BE2C (cell line): ENCODE measurements at regions not wholly inside any gene's neighbourhood (a gene's known extent, or its start where the extent isn't known, plus 50 kb on each side); places are given as distances from the start of the nearest gene placed in this dataset.

Experiments
- DNase-seq: peaks from one replicate; pipeline ENCODE4 v3.0.0-alpha.2; 2020
- H3K27me3 ChIP-seq: fragments of 250-450 bp; sonication (Bioruptor Pico); 2 replicates; pipeline ENCODE4 v1.5.1; 2020; ENCODE audit warnings: mild to moderate bottlenecking
- H3K36me3 ChIP-seq: fragments of 250-450 bp; sonication (Bioruptor Pico); 2 replicates; pipeline ENCODE4 v1.5.1; 2020; ENCODE audit warnings: mild to moderate bottlenecking
- H3K4me1 ChIP-seq: fragments of 250-450 bp; sonication (Bioruptor Pico); 2 replicates; pipeline ENCODE4 v1.5.1; 2020
- H3K4me3 ChIP-seq: 2 replicates; pipeline ENCODE4 v1.5.1; 2011; ENCODE audit warnings: low read depth, low read length
- H3K9me3 ChIP-seq: fragments of 250-450 bp; sonication (Bioruptor Pico); 2 replicates; pipeline ENCODE4 v1.5.1; 2020
- CTCF ChIP-seq: IDR thresholded peaks from 2 replicates; pipeline ENCODE4 v1.5.1; 2012; ENCODE audit warnings: mild to moderate bottlenecking, low read depth, low read length

GRCh38 chr1:182174513-182174855, 113.0 kb upstream of the ZNF648 start:
- no peak overlapping the region for H3K4me3 ChIP-seq
- H3K4me1 ChIP-seq, result no peaks in the 10 kb centered on the region
- H3K27me3 ChIP-seq, result no peaks in the 10 kb centered on the region
- no peak for DNase-seq
- H3K9me3 ChIP-seq, result no peaks in the 10 kb centered on the region; the same call in 1 of the 2 replicates
- no peak for TF ChIP-seq CTCF
- no peaks in the 10 kb centered on the region for H3K36me3 ChIP-seq

GRCh38 chr1:182173808-182174512, 112.4 kb upstream of the ZNF648 start:
- DNase-seq, result no peak
- H3K36me3 ChIP-seq, result no peaks in the 10 kb centered on the region
- no peak overlapping the region for H3K4me3 ChIP-seq
- no peaks in the 10 kb centered on the region for H3K4me1 ChIP-seq
- H3K9me3 ChIP-seq, result no peaks in the 10 kb centered on the region; the same call in 1 of the 2 replicates
- TF ChIP-seq CTCF, result no peak
- H3K27me3 ChIP-seq, result no peaks in the 10 kb centered on the region

GRCh38 chr1:182172699-182173098, 111.2 kb upstream of the ZNF648 start:
- Histone ChIP-seq H3K4me3 (no peak overlapping the region), H3K9me3 (no peaks in the 10 kb centered on the region; the same call in 1 of the 2 replicates), H3K27me3 (no peaks in the 10 kb centered on the region), H3K4me1 (no peaks in the 10 kb centered on the region), H3K36me3 (no peaks in the 10 kb centered on the region)
- TF ChIP-seq CTCF, result no peak
- no peak for DNase-seq

- no peak for TF ChIP-seq CTCF
- DNase-seq, result no peak
- Histone ChIP-seq H3K36me3 (no peaks in the 10 kb centered on the region), H3K9me3 (no peaks in the 10 kb centered on the region), H3K4me1 (no peaks in the 10 kb centered on the region), H3K4me3 (no peak overlapping the region), H3K27me3 (0 out of 2 replicates have a peak, but pooled peaks cover 7% of the 10 kb centered on the region)
Measured at GRCh38 chr1:182170891-182171461, 109.5 kb upstream of the ZNF648 start.

- Histone ChIP-seq H3K4me1 (no peaks in the 10 kb centered on the region), H3K36me3 (no peaks in the 10 kb centered on the region), H3K27me3 (0 out of 2 replicates have a peak, but pooled peaks cover 7% of the 10 kb centered on the region), H3K9me3 (no peaks in the 10 kb centered on the region), H3K4me3 (no peak overlapping the region)
- no peak for TF ChIP-seq CTCF
- no peak for DNase-seq
Measured at GRCh38 chr1:182169203-182169602, 107.7 kb upstream of the ZNF648 start.

- no peak for DNase-seq
- Histone ChIP-seq H3K36me3 (no peaks in the 10 kb centered on the region), H3K27me3 (0 out of 2 replicates have a peak, but pooled peaks cover 7% of the 10 kb centered on the region), H3K4me3 (no peak overlapping the region), H3K9me3 (no peaks in the 10 kb centered on the region), H3K4me1 (no peaks in the 10 kb centered on the region)
- TF ChIP-seq CTCF, result no peak
Measured at GRCh38 chr1:182166750-182167149, 105.2 kb upstream of the ZNF648 start.
